ENCODE measurements at regions not wholly inside any gene's neighbourhood (a gene's known extent, or its start where the extent isn't known, plus 50 kb on each side); places are given as distances from the start of the nearest gene placed in this dataset.

GRCh38 chr10:78429984-78430383, 396.3 kb downstream of the RPS24 start:
- TF ChIP-seq CTCF (IDR thresholded peaks at IDR 0.05), result no peak
- no peak for TF ChIP-seq POLR2A (IDR thresholded peaks at IDR 0.05)
